ENCODE measurements at regions not wholly inside any gene's neighbourhood (a gene's known extent, or its start where the extent isn't known, plus 50 kb on each side); places are given as distances from the start of the nearest gene placed in this dataset.

GRCh38 chr15:53834214-53834613, 74.8 kb upstream of the WDR72 start:
- no peak for TF ChIP-seq CTCF (IDR thresholded peaks at IDR 0.05)
- TF ChIP-seq POLR2A (IDR thresholded peaks at IDR 0.05): no peak
